Suprapubic skin (tissue), 3 donors: ENCODE measurements at regions not wholly inside any gene's neighbourhood (a gene's known extent, or its start where the extent isn't known, plus 50 kb on each side); places are given as distances from the start of the nearest gene placed in this dataset.

ENCODE experiments used
- CTCF ChIP-seq, 2 donors: fragments of 200-600 bp in 1 of 2; fragments of 450-650 bp in 1 of 2; sonication (generic) in 1 of 2; IDR thresholded peaks; one replicate each; pipeline ENCODE4 v1.5.1; 2016 to 2019; ENCODE audit warnings: antibody characterized with exemption in 2 of 2, mild to moderate bottlenecking in 1 of 2, moderate library complexity in 1 of 2
- POLR2A ChIP-seq, 2 donors: fragments of 450-650 bp; IDR thresholded peaks; one replicate each; pipeline ENCODE4 v1.6.1; 2017; ENCODE audit warnings: antibody characterized with exemption in 2 of 2, mild to moderate bottlenecking in 2 of 2, moderate library complexity in 2 of 2

GRCh38 chr7:46173476-46174195 lies 252.6 kb upstream of the IGFBP3 start:
- TF ChIP-seq POLR2A (IDR thresholded peaks at IDR 0.05), result no peak
- TF ChIP-seq CTCF (IDR thresholded peaks at IDR 0.05), result no peak
